ENCODE measurements at regions not wholly inside any gene's neighbourhood (a gene's known extent, or its start where the extent isn't known, plus 50 kb on each side); places are given as distances from the start of the nearest gene placed in this dataset.
"Not testable (repeated sequence)": the region's sequence is repeated elsewhere in the genome, so short reads cannot be mapped to it uniquely, and the experiment has no call there.

DNA sequence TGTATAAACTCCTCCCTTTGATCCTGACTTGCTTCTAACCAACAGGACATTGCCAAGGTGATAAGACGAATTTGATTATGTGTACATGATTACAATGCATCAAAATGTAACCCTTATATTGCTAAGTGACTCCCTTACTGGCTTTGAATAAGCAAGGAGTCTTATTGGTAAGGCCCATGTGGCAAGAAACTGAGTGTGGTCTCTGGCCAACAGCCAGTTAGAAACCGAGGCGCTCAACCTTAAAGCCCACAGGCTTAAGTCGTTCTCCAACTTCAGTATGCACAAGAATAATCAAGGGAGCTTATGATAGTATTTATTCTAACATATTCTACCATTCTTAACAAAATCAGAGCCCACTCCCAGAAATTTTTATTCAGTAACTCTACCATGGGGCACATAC is 374.2 kb upstream of the F9 start:
- no peaks in the 10 kb centered on the region for H3K36me3 Mint-ChIP-seq
- no peaks in the 10 kb centered on the region for H3K4me1 Mint-ChIP-seq
- H3K27ac Mint-ChIP-seq = no peak overlapping the region
- H3K27me3 Mint-ChIP-seq = no peaks in the 10 kb centered on the region
- DNase-seq = no peak
- no peak overlapping the region for H3K4me3 Mint-ChIP-seq
- H3K9me3 Mint-ChIP-seq = peaks cover 6% of the 10 kb centered on the region

DNA sequence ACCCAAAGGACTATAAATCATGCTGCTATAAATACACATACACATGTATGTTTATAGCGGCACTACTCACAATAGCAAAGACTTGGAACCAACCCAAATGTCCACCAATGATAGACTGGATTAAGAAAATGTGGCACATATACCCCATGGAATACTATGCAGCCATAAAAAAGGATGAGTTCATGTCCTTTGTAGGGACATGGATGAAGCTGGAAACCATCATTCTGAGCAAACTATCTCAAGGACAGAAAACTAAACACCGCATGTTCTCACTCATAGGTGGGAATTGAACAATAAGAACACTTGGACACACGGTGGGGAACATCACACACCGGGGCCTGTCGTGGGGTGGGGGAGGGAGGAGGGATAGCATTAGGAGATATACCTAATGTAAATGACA is 383.9 kb upstream of the F9 start:
- H3K9me3 Mint-ChIP-seq, H3K4me3 Mint-ChIP-seq, H3K27ac Mint-ChIP-seq, H3K4me1 Mint-ChIP-seq, H3K36me3 Mint-ChIP-seq, DNase-seq, H3K27me3 Mint-ChIP-seq: not testable (repeated sequence)

DNA sequence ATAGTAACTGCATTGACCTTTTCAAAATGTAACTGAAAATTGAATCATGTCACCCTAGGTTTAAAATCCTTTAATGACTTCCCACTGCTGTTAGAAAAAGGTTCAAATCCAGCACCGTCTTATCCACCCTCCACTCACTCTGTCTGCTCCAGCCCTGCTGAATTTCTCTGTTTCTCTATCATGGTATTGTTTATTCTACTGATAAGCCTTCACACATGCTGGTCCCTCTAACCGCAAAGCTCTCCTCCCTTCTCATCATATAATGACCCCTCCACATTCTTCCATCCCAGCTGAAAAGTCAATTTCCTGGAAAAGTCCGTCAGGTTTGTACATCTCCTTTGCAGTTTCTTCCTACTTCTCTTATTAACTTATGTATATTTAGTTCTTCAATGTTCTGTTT is 389.2 kb upstream of the F9 start:
- H3K27me3 Mint-ChIP-seq = peaks cover 4% of the 10 kb centered on the region
- H3K9me3 Mint-ChIP-seq = peaks cover 1% of the 10 kb centered on the region
- H3K4me1 Mint-ChIP-seq = no peaks in the 10 kb centered on the region
- H3K36me3 Mint-ChIP-seq = no peaks in the 10 kb centered on the region
- DNase-seq = no peak
- no peak overlapping the region for H3K27ac Mint-ChIP-seq
- H3K4me3 Mint-ChIP-seq = no peak overlapping the region

DNA sequence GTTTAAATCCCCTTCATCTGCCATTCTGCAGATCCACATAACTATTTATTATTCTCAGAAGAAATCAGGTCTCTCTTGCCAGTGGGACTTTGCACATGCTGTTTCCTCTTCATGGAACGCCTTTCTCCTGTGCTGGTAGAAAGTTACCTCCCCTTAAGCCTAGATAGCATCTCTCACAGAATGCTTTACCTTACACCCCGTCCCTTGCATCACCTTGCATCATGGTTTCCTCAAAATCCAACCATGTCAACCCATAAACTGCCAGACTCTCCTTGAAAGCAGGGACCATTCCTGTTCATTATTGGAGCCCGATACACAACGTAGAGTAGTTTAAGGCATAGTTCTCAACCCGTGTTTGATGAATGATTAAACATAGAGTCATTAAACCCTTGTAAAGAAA is 396.2 kb upstream of the F9 start:
- Mint-ChIP-seq H3K9me3 (no peaks in the 10 kb centered on the region), H3K27ac (no peak overlapping the region), H3K36me3 (no peaks in the 10 kb centered on the region), H3K27me3 (no peaks in the 10 kb centered on the region), H3K4me1 (no peaks in the 10 kb centered on the region), H3K4me3 (no peak overlapping the region)
- no peak for DNase-seq

DNA sequence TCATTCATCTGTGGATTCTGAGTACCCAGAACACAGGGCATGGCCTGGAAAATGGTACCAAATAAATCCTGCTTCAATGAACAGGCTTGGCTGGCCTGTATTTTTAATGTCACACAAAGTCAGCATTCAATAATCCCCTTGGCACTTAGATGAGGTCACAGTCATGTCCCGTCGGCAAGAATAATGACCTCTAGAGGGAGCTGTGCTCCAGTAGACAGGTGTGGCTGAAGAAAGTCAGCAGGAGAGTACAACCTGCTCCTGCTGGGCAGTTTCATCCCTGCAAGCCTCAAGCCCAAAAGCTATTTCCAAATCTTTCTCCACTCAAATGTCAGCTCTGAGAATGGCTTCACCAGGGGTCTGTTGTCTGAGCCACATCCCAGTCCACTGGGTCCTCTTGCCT is 404.0 kb upstream of the F9 start:
- Mint-ChIP-seq H3K27me3 (peaks cover 3% of the 10 kb centered on the region), H3K4me3 (no peak overlapping the region), H3K9me3 (no peaks in the 10 kb centered on the region), H3K27ac (no peak overlapping the region), H3K4me1 (no peaks in the 10 kb centered on the region), H3K36me3 (no peaks in the 10 kb centered on the region)
- DNase-seq = peak; percentile 3

DNA sequence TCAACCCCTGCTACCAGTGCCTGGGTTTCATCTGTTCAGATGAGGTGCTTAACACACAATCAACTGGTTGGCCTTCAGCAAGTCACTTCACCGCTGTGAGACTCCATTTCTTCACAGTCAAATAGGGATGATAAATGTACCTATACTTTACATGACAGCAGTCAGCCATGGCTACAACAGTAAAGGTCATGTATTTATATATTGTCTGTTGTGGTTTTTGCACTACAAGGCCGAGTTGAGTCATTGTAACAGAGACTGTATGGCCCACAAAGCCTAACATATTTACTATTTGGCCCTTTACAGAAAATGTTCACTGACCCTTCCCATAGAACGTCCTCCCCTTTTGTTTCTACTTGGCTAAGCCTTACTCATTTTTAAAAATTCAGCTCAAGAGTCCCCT is 404.6 kb upstream of the F9 start:
- H3K9me3 Mint-ChIP-seq = no peaks in the 10 kb centered on the region
- no peak for DNase-seq
- H3K36me3 Mint-ChIP-seq = no peaks in the 10 kb centered on the region
- H3K27me3 Mint-ChIP-seq = peaks cover 3% of the 10 kb centered on the region
- H3K27ac Mint-ChIP-seq = no peak overlapping the region
- H3K4me3 Mint-ChIP-seq = no peak overlapping the region
- H3K4me1 Mint-ChIP-seq = no peaks in the 10 kb centered on the region

DNA sequence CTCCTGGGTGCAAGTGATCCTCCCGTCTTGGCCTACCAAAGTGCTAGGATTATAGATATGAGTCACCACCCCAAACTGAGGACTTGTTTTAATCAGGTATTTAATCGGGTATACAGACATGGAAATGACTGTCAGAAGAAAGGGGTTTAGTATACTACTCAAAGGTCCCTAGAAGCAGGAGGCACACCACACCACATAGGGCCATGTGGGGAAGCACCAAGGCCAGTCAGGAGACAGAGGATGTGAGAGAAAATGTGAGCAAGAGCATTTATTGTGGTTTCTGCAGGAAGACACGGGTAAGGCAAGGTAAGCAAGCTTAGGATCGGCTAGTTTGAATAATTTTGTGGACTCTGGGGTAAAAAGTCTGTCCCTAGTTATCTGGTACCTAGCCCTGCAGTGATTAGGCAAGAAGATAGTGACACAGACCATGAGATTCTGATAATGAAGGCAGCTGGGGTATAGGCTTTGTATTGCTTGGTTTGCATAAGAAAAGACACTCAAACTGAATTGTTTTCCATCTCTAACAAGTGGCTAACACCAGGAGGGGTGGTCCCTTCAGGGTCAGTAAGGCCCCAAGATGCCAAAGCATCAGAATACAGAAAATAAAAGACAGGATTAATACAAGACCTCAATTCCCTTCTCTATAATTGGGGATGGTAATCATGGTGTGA is 408.8 kb upstream of the F9 start:
- no peak for DNase-seq
- H3K27me3 Mint-ChIP-seq = peaks cover 3% of the 10 kb centered on the region
- no peaks in the 10 kb centered on the region for H3K36me3 Mint-ChIP-seq
- H3K9me3 Mint-ChIP-seq = no peaks in the 10 kb centered on the region
- H3K27ac Mint-ChIP-seq = no peak overlapping the region
- H3K4me3 Mint-ChIP-seq = no peak overlapping the region
- H3K4me1 Mint-ChIP-seq = no peaks in the 10 kb centered on the region

DNA sequence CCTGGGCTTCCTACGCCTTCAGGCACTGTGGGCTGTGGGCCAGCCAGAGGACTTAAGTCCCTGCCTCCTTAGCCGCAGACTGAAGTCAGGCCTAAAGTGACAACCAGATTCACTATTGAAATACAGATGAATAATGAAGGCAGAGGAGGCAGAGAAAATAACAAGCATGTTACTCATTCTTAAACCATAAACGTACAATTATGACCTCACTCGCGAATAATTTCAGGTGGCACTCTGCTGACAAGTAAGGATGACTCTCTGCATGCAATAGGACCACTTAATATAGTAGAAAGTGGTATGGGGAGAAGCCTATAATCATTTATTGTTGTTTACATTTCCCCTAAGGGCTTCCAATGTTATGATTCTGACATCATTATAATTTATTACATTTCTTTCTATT is 409.2 kb upstream of the FGF13 start:
- no peak for DNase-seq
- H3K36me3 Mint-ChIP-seq = no peaks in the 10 kb centered on the region
- no peak overlapping the region for H3K4me3 Mint-ChIP-seq
- H3K27ac Mint-ChIP-seq = no peak overlapping the region
- H3K4me1 Mint-ChIP-seq = no peaks in the 10 kb centered on the region
- H3K9me3 Mint-ChIP-seq = no peaks in the 10 kb centered on the region
- no peaks in the 10 kb centered on the region for H3K27me3 Mint-ChIP-seq

DNA sequence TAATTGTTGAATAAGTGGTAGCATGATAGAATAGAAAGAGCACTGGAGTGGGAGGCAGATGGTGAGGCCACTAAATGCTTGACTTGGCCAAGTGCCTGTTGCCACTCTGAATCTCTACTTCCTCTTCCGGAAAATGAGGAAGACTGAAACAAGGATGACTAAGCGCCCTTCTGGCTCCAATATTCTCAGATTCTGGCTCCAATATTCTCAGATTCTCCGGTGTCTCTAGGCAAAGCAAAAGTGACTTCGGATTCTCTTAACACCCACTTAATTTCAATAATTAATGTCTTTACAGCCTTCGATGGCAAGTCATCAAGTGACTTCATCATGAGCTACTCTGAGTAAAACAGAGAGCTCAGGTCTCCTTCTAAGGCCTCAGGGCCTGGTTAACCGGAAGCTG is 402.2 kb upstream of the FGF13 start:
- Mint-ChIP-seq H3K4me3 (no peak overlapping the region), H3K4me1 (no peaks in the 10 kb centered on the region), H3K36me3 (no peaks in the 10 kb centered on the region), H3K27ac (no peak overlapping the region), H3K9me3 (no peaks in the 10 kb centered on the region), H3K27me3 (peaks cover 3% of the 10 kb centered on the region)
- no peak for DNase-seq

DNA sequence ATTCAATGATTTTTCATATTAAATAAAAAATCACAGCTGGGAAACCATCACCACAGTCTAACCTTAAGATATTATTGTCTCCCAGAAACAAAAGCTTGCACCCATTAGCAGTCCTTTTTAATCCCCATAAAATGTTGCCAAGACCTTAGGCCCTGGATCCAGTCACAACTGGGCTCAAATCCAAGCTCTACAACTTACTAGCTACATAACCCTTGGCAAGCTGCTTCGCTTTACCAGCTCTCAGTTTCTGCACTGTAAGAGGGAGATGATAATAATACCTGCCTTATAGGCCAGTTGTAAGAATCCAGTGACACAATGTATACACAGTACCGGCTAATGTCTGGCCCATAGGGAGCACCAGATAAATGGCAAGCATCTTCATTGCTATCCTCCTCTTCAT is 400.9 kb upstream of the FGF13 start:
- Mint-ChIP-seq H3K4me1 (no peaks in the 10 kb centered on the region), H3K9me3 (no peaks in the 10 kb centered on the region), H3K4me3 (no peak overlapping the region), H3K27me3 (peaks cover 3% of the 10 kb centered on the region), H3K36me3 (no peaks in the 10 kb centered on the region), H3K27ac (no peak overlapping the region)
- DNase-seq = no peak

DNA sequence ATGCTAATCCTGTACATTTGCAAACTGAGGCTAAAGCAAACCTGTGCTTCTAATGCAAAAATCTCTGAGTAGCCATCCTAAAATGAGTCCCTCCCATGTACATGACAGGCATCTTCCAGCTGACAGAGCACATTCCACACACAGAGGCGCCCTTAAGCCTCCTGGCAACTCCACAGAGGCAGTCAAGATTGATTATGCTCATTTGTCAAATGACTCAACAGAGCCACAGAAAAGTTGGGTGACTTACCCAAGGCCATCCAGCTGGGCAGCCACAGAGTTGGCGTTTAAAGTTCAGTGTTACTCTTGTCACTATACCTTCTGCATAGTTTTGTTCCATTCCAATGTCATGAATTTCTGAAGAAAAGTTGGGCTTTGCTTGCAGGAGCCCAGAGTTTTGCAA is 394.6 kb upstream of the FGF13 start:
- no peak overlapping the region for H3K27ac Mint-ChIP-seq
- DNase-seq = no peak
- H3K4me3 Mint-ChIP-seq = no peak overlapping the region
- no peaks in the 10 kb centered on the region for H3K9me3 Mint-ChIP-seq
- no peaks in the 10 kb centered on the region for H3K36me3 Mint-ChIP-seq
- H3K27me3 Mint-ChIP-seq = peaks cover 2% of the 10 kb centered on the region
- H3K4me1 Mint-ChIP-seq = no peaks in the 10 kb centered on the region

DNA sequence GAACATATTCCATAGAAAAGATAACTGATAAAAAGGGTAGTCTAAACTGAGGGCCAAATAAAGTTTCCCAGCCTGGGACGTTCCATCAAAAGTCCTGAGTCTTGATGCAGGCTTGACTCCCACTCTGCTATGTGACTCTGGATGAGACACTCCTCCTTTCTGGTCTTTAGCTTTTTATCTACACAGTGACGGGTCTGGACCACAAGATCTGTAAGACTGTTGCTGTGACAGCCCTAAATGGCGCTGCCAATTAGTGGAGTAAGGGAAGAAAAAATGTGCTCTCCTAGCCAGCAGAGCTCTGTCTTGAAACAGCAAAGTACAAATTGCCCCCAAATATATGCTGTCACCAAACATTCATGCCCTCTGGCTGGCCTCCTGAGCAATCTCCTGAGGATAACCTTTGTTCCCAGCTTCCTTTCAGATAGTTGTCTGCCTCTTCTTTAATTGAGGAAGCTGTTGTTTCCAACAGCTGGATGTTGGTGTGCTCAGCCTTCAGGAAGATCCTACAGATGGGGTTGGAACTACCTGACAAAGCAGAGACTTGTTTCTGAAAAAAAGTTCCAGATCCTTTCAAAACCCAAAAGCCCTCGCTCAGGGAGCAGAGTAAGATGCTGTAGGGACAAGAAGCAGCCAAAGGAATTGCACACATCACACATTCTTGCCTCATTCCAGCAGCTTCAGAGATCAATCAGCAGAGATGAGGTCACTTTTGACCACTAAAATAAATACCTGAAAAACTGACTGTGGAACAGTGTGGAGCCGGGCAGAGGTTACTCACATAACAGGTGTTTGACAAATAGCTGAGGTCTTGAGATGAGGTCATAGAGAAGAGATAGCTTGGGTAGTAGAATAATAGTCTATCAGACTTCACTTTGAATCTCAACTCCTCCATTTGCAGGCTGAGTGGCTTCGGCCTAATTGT is 383.4 kb upstream of the FGF13 start:
- Mint-ChIP-seq H3K36me3 (no peaks in the 10 kb centered on the region), H3K27ac (no peak overlapping the region), H3K9me3 (no peaks in the 10 kb centered on the region), H3K4me3 (no peak overlapping the region), H3K4me1 (no peaks in the 10 kb centered on the region), H3K27me3 (no peaks in the 10 kb centered on the region)
- no peak for DNase-seq

DNA sequence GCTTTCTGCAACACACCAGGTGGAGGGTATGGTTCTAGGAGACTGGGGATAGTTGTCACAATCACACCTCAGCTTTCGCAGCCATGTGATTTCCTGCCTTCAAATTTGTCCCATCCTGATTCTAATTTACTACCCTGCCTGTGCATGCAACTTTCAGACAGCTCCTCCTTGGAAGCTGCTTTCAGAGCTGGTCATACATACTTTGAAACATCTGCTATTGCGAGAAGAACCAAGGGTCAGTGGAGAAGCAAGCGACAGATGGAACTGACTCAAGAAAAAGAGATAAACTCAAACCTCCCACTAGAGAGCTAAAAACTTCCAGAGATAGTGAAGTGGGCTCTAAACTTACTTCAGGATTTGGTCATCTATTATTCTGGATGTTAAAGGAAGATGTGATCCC is 381.7 kb upstream of the FGF13 start:
- H3K4me3 Mint-ChIP-seq = no peak overlapping the region

DNA sequence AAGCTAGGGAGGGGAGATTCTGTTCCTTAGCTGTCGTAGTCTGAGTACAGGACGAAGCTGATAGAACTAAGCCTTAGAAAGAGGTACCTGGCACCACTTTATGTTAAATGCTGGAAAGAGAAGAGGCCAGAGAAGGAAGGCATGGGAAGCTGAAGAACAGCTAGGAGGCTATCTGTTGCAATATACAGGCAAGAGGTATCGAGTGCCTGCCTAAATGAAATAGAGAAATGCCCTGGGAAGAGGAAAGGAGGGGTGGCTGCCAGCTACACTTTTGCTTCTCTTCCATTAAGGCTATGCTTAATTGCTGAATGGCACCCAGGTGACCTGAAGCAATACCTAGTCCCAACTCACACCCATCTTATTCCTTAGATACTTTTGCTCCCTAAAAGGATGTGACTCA is 380.4 kb upstream of the FGF13 start:
- H3K27me3 Mint-ChIP-seq = no peaks in the 10 kb centered on the region
- H3K4me3 Mint-ChIP-seq = no peak overlapping the region
- H3K36me3 Mint-ChIP-seq = no peaks in the 10 kb centered on the region
- no peak for DNase-seq
- H3K4me1 Mint-ChIP-seq = no peaks in the 10 kb centered on the region
- H3K9me3 Mint-ChIP-seq = no peaks in the 10 kb centered on the region
- H3K27ac Mint-ChIP-seq = no peak overlapping the region

More for the DNA sequence above, 381.7 kb upstream of the FGF13 start:
- no peak for DNase-seq
- Mint-ChIP-seq H3K9me3 (no peaks in the 10 kb centered on the region), H3K36me3 (no peaks in the 10 kb centered on the region), H3K27ac (no peak overlapping the region), H3K4me1 (no peaks in the 10 kb centered on the region), H3K27me3 (no peaks in the 10 kb centered on the region)

DNA sequence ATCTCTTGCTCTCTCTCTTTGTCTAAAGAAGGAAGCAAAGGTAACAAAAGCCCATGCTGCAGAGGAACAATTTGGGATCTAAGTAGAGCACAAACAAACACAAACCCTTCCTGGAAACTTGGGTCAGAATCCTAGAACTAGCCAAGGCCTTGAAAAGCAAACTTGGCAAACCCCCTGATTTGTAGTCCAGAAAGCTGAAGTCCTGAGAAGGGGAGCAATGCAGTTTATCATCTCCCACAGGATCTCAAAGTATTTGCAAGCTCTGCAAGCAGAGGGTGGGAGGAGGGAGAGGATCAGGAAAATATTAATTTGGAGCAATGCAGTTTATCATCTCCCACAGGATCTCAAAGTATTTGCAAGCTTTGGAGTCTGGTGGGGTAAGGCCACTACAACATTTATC is 379.5 kb upstream of the FGF13 start:
- Mint-ChIP-seq H3K36me3 (no peaks in the 10 kb centered on the region), H3K9me3 (no peaks in the 10 kb centered on the region), H3K4me1 (no peaks in the 10 kb centered on the region), H3K27me3 (no peaks in the 10 kb centered on the region), H3K27ac (no peak overlapping the region), H3K4me3 (no peak overlapping the region)
- no peak for DNase-seq

DNA sequence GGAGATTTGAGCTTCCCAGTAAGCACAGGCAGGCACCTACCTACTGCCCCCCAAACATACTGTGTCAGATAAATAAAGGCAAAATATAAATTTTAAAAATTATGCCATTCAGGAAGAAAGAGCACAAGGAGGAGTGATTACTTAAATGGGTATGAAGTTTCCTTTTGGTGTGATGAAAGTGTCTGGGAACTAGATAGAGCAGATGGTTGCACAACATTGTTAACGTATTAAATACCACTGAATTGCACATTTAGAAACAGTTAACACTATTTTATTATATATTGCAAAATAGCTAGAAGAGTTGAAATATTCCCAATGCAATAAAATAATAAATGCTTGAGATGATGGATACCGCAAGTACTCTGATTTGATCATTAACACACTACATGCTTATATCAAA is 374.7 kb upstream of the FGF13 start:
- H3K4me3 Mint-ChIP-seq = no peak overlapping the region
- no peak for DNase-seq
- H3K27me3 Mint-ChIP-seq = no peaks in the 10 kb centered on the region
- H3K4me1 Mint-ChIP-seq = no peaks in the 10 kb centered on the region
- H3K9me3 Mint-ChIP-seq = no peaks in the 10 kb centered on the region
- H3K27ac Mint-ChIP-seq = no peak overlapping the region
- no peaks in the 10 kb centered on the region for H3K36me3 Mint-ChIP-seq

Data from activated naive CD8-positive, alpha-beta T cell treated with anti-CD3 and anti-CD28 coated beads for 36 hours (primary cell).